ENCODE measurements at regions not wholly inside any gene's neighbourhood (a gene's known extent, or its start where the extent isn't known, plus 50 kb on each side); places are given as distances from the start of the nearest gene placed in this dataset.

GRCh38 chr9:2286825-2287455 is 271.8 kb downstream of the SMARCA2 start:
- H3K4me3 Mint-ChIP-seq, result no peak overlapping the region
- no peaks in the 10 kb centered on the region for H3K4me1 Mint-ChIP-seq (ENCODE audit: low read depth)
- H3K9me3 Mint-ChIP-seq, result no peaks in the 10 kb centered on the region
- intact Hi-C loops (cut with micrococcal nuclease), result no loop called here
- no peaks in the 10 kb centered on the region for H3K27me3 Mint-ChIP-seq
- no peaks in the 10 kb centered on the region for H3K36me3 Mint-ChIP-seq (ENCODE audit: low read depth)
- no peak overlapping the region for H3K27ac Mint-ChIP-seq

DNA sequence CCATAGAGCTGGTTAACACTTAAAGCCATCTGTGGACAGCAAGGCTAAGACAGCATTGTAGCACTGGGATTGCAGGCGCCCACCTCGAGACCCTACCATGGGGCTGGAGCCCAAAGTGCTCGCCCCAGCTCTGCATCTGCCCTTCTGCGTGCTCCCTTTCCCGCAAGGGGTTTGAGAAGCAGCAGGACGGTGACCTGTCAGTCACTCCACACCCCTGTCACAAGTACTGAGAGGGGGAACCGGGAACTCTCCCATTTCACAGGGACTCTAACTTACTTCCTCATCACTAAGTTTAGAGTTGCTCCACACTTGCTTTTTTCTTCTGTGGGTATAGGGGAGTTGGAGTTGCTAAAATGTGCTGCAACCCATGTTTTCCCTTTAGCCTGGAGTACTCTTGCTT is 273.2 kb downstream of the SMARCA2 start:
- no peaks in the 10 kb centered on the region for H3K4me1 Mint-ChIP-seq (ENCODE audit: low read depth)
- no peaks in the 10 kb centered on the region for H3K9me3 Mint-ChIP-seq
- intact Hi-C loops (cut with micrococcal nuclease), result no loop called here
- no peaks in the 10 kb centered on the region for H3K27me3 Mint-ChIP-seq
- no peak overlapping the region for H3K4me3 Mint-ChIP-seq
- H3K27ac Mint-ChIP-seq, result no peak overlapping the region
- H3K36me3 Mint-ChIP-seq (ENCODE audit: low read depth), result no peaks in the 10 kb centered on the region

DNA sequence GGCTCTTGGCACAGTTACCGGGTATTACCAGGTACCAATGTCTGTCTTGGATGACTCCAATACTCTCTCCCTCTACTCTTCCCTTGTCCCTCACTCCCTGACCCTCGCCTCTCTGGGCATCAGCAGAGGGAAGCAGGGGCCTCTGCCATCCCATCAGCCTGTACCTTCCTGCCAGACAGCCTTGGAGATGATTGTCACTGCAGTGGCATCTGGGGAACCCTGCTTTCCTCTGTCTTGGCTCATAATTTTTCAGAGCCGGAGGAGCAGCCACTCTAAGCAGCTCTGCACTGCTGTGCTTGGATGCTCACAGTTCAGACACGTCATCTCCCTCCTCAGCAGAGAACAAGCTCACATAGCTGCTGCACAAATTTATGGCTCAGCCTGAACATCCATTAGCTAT is 274.1 kb downstream of the SMARCA2 start:
- intact Hi-C loops (cut with micrococcal nuclease), result no loop called here
- Mint-ChIP-seq H3K4me1 (ENCODE audit: low read depth) (no peaks in the 10 kb centered on the region), H3K4me3 (no peak overlapping the region), H3K36me3 (ENCODE audit: low read depth) (no peaks in the 10 kb centered on the region), H3K9me3 (no peaks in the 10 kb centered on the region), H3K27ac (no peak overlapping the region), H3K27me3 (no peaks in the 10 kb centered on the region)

DNA sequence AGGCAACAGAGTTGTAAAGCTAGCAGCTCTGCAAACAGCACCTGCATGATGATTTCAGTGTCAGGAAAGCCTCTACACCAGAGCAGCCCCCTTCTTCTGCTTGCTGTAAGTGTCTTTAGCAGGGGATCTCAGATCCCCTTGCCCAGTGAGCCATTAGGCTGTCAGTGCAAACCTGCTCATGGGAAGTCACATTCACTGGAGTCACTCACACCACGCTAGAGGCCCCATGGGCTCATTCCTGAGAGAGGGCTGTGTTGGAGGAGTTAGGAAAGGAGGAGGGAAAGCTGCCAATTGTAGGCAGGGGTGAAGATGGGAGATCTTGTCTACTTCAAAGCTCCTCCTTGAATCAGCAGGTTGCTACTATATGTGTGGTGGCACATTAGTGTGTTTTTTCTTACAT is 275.2 kb downstream of the SMARCA2 start:
- Mint-ChIP-seq H3K9me3 (no peaks in the 10 kb centered on the region), H3K36me3 (ENCODE audit: low read depth) (no peaks in the 10 kb centered on the region), H3K27me3 (no peaks in the 10 kb centered on the region)

GRCh38 chr9:2291980-2292704 is 277.0 kb downstream of the SMARCA2 start:
- Mint-ChIP-seq H3K27me3 (no peaks in the 10 kb centered on the region), H3K4me3 (no peak overlapping the region), H3K27ac (no peak overlapping the region), H3K4me1 (ENCODE audit: low read depth) (no peaks in the 10 kb centered on the region), H3K9me3 (peaks cover 3% of the 10 kb centered on the region), H3K36me3 (ENCODE audit: low read depth) (no peaks in the 10 kb centered on the region)
- intact Hi-C loops (cut with micrococcal nuclease), result no loop called here

More for the DNA sequence above, 275.2 kb downstream of the SMARCA2 start:
- Mint-ChIP-seq H3K4me3 (no peak overlapping the region), H3K27ac (no peak overlapping the region), H3K4me1 (ENCODE audit: low read depth) (no peaks in the 10 kb centered on the region)
- intact Hi-C loops (cut with micrococcal nuclease), result no loop called here

GRCh38 chr9:2292733-2293132 is 277.6 kb downstream of the SMARCA2 start:
- H3K9me3 Mint-ChIP-seq, result peaks cover 6% of the 10 kb centered on the region
- H3K27ac Mint-ChIP-seq, result no peak overlapping the region
- no peaks in the 10 kb centered on the region for H3K27me3 Mint-ChIP-seq
- no peaks in the 10 kb centered on the region for H3K4me1 Mint-ChIP-seq (ENCODE audit: low read depth)
- no peak overlapping the region for H3K4me3 Mint-ChIP-seq
- no peaks in the 10 kb centered on the region for H3K36me3 Mint-ChIP-seq (ENCODE audit: low read depth)
- intact Hi-C loops (cut with micrococcal nuclease), result no loop called here

DNA sequence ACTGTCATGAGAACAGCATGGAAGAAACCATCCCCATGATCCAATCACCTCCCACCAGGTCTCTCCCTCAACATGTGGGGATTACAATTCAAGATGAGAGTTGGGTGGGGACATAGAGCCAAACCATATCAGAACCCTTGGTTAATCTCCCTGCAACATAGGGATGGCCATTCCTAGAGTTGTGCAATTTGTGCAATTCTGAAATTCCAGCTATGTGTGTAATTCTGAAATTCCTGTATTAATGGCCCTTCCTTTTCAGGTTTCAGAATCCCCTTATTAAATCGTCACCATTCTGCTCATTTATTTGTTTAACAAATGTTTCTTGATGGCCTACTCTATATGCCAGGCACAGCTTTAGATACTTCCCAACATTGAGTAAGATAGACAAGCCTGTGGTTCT is 282.6 kb downstream of the SMARCA2 start:
- Mint-ChIP-seq H3K4me1 (ENCODE audit: low read depth) (no peaks in the 10 kb centered on the region), H3K27ac (no peak overlapping the region), H3K36me3 (ENCODE audit: low read depth) (no peaks in the 10 kb centered on the region), H3K9me3 (peaks cover 6% of the 10 kb centered on the region), H3K27me3 (no peaks in the 10 kb centered on the region), H3K4me3 (no peak overlapping the region)
- intact Hi-C loops (cut with micrococcal nuclease), result no loop called here

GRCh38 chr9:2298217-2298616 is 283.1 kb downstream of the SMARCA2 start:
- intact Hi-C loops (cut with micrococcal nuclease), result no loop called here
- Mint-ChIP-seq H3K9me3 (peaks cover 6% of the 10 kb centered on the region), H3K27ac (no peak overlapping the region), H3K4me1 (ENCODE audit: low read depth) (no peaks in the 10 kb centered on the region), H3K27me3 (no peaks in the 10 kb centered on the region), H3K36me3 (ENCODE audit: low read depth) (no peaks in the 10 kb centered on the region), H3K4me3 (no peak overlapping the region)

- H3K27ac Mint-ChIP-seq, result no peak overlapping the region
- H3K4me1 Mint-ChIP-seq (ENCODE audit: low read depth), result no peaks in the 10 kb centered on the region
- intact Hi-C loops (cut with micrococcal nuclease), result no loop called here
- H3K4me3 Mint-ChIP-seq, result no peak overlapping the region
- no peaks in the 10 kb centered on the region for H3K36me3 Mint-ChIP-seq (ENCODE audit: low read depth)
- H3K9me3 Mint-ChIP-seq, result peaks cover 6% of the 10 kb centered on the region
- H3K27me3 Mint-ChIP-seq, result no peaks in the 10 kb centered on the region
Measured at GRCh38 chr9:2299156-2299842, 284.2 kb downstream of the SMARCA2 start.

GRCh38 chr9:2299843-2300205 is 284.7 kb downstream of the SMARCA2 start:
- Mint-ChIP-seq H3K36me3 (ENCODE audit: low read depth) (no peaks in the 10 kb centered on the region), H3K4me1 (ENCODE audit: low read depth) (no peaks in the 10 kb centered on the region), H3K4me3 (no peak overlapping the region), H3K27ac (no peak overlapping the region), H3K9me3 (peaks cover 6% of the 10 kb centered on the region), H3K27me3 (no peaks in the 10 kb centered on the region)
- intact Hi-C loops (cut with micrococcal nuclease), result no loop called here

DNA sequence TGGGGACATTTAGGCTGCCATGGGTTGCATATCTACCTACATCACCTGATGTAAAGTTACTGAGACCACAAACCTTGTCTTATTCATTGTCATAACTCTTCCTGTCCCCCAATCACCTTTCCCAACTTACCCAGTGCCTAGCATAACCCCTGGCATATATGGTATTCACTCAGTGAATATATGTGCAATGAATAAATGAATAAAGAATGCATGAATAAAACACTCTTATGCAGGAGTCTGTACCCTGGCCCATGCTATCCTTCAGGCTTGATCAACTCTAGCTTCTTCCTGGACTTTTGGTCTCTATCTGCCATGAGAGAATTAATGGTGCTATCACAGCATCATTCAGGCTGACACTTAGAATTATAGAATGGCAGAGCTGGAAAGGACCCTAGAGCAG is 285.2 kb downstream of the SMARCA2 start:
- H3K9me3 Mint-ChIP-seq, result peaks cover 6% of the 10 kb centered on the region
- H3K36me3 Mint-ChIP-seq (ENCODE audit: low read depth), result no peaks in the 10 kb centered on the region
- H3K27me3 Mint-ChIP-seq, result no peaks in the 10 kb centered on the region
- no peak overlapping the region for H3K4me3 Mint-ChIP-seq
- intact Hi-C loops (cut with micrococcal nuclease), result no loop called here
- no peak overlapping the region for H3K27ac Mint-ChIP-seq
- H3K4me1 Mint-ChIP-seq (ENCODE audit: low read depth), result no peaks in the 10 kb centered on the region

DNA sequence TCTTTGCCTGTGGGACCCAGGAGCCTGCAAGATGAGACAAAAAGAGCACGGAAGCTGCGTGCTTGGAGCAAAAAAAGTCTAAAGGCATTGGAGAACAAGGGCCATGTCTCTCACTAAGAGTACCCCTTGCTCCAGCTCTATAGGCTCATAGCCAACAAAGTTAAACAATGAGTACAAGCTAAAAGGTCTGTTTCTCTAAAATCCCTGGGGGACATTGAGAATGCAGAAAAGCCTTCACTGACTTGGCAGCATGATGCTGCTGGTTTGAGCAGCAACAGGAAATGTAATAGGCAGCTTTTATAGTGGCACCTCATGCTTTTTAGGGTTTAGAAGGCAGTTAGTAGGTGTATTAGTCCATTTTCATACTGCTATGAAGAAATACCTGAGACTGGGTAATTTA is 287.5 kb downstream of the SMARCA2 start:
- Mint-ChIP-seq H3K27ac (no peak overlapping the region), H3K9me3 (no peaks in the 10 kb centered on the region), H3K36me3 (ENCODE audit: low read depth) (no peaks in the 10 kb centered on the region), H3K27me3 (no peaks in the 10 kb centered on the region), H3K4me3 (no peak overlapping the region), H3K4me1 (ENCODE audit: low read depth) (no peaks in the 10 kb centered on the region)
- intact Hi-C loops (cut with micrococcal nuclease), result no loop called here

GRCh38 chr9:2303056-2303455 is 287.9 kb downstream of the SMARCA2 start:
- H3K9me3 Mint-ChIP-seq, result no peaks in the 10 kb centered on the region
- H3K4me3 Mint-ChIP-seq, result no peak overlapping the region
- no peak overlapping the region for H3K27ac Mint-ChIP-seq
- intact Hi-C loops (cut with micrococcal nuclease), result no loop called here
- no peaks in the 10 kb centered on the region for H3K27me3 Mint-ChIP-seq
- H3K4me1 Mint-ChIP-seq (ENCODE audit: low read depth), result no peaks in the 10 kb centered on the region
- no peaks in the 10 kb centered on the region for H3K36me3 Mint-ChIP-seq (ENCODE audit: low read depth)

- H3K9me3 Mint-ChIP-seq, result peaks cover 29% of the 10 kb centered on the region
- no peak overlapping the region for H3K27ac Mint-ChIP-seq
- no peaks in the 10 kb centered on the region for H3K27me3 Mint-ChIP-seq
- H3K4me3 Mint-ChIP-seq, result no peak overlapping the region
- intact Hi-C loops (cut with micrococcal nuclease), result no loop called here
- no peaks in the 10 kb centered on the region for H3K36me3 Mint-ChIP-seq (ENCODE audit: low read depth)
- no peaks in the 10 kb centered on the region for H3K4me1 Mint-ChIP-seq (ENCODE audit: low read depth)
Measured at GRCh38 chr9:2307480-2307879, 292.3 kb downstream of the SMARCA2 start.
